ENCODE measurements at regions not wholly inside any gene's neighbourhood (a gene's known extent, or its start where the extent isn't known, plus 50 kb on each side); places are given as distances from the start of the nearest gene placed in this dataset.
"Not testable (repeated sequence)": the region's sequence is repeated elsewhere in the genome, so short reads cannot be mapped to it uniquely, and the experiment has no call there.

GRCh38 chr13:65268009-65268408 lies 1962.1 kb downstream of the PCDH9 start:
- DNase-seq, result peak in 1 of 2 experiments; percentile 20

GRCh38 chr13:65265988-65266387 lies 1964.1 kb downstream of the PCDH9 start:
- no peak for DNase-seq

- no peak for DNase-seq
These were observed 1966.1 kb downstream of the PCDH9 start for GRCh38 chr13:65264066-65264465.

- DNase-seq, result no peak
These were observed 1968.9 kb downstream of the PCDH9 start for GRCh38 chr13:65260946-65261891.

GRCh38 chr13:65240773-65241172 lies 1989.4 kb downstream of the PCDH9 start:
- no peak for DNase-seq

- DNase-seq, result no peak
These were observed 1993.2 kb downstream of the PCDH9 start for GRCh38 chr13:65236841-65237418.

GRCh38 chr13:65217471-65217995 lies 2012.6 kb downstream of the PCDH9 start:
- DNase-seq, result no peak

GRCh38 chr13:65202845-65203244 lies 2027.3 kb downstream of the PCDH9 start:
- DNase-seq, result not testable (repeated sequence)

GRCh38 chr13:65188721-65189120 lies 2041.4 kb downstream of the PCDH9 start:
- no peak for DNase-seq

GRCh38 chr13:65168026-65168425 lies 2062.1 kb downstream of the PCDH9 start:
- DNase-seq, result no peak

- no peak for DNase-seq
These were observed 2063.5 kb downstream of the PCDH9 start for GRCh38 chr13:65166675-65167074.

- no peak for DNase-seq
These were observed 2070.3 kb downstream of the PCDH9 start for GRCh38 chr13:65159803-65160202.

- DNase-seq, result no peak
These were observed 2074.3 kb downstream of the PCDH9 start for GRCh38 chr13:65155861-65156260.

- DNase-seq, result no peak
These were observed 2075.3 kb downstream of the PCDH9 start for GRCh38 chr13:65154661-65155447.

- no peak for DNase-seq
These were observed 2080.4 kb downstream of the PCDH9 start for GRCh38 chr13:65149687-65150086.

GRCh38 chr13:65143920-65144319 lies 2086.2 kb downstream of the PCDH9 start:
- DNase-seq, result no peak

- no peak for DNase-seq
These were observed 2097.0 kb downstream of the PCDH9 start for GRCh38 chr13:65133094-65133493.

GRCh38 chr13:65125236-65125635 lies 2104.9 kb downstream of the PCDH9 start:
- no peak for DNase-seq

GRCh38 chr13:65112531-65112941 lies 2117.6 kb downstream of the PCDH9 start:
- DNase-seq, result no peak

- no peak for DNase-seq
These were observed 2118.0 kb downstream of the PCDH9 start for GRCh38 chr13:65112123-65112522.

- DNase-seq, result no peak
These were observed 2118.9 kb downstream of the PCDH9 start for GRCh38 chr13:65111223-65111622.

- DNase-seq, result not testable (repeated sequence)
These were observed 2125.7 kb downstream of the PCDH9 start for GRCh38 chr13:65104436-65104835.

- no peak for DNase-seq
These were observed 2126.8 kb downstream of the PCDH9 start for GRCh38 chr13:65103351-65103750.

All from NCI-H1930 (cell line).